RWPE1 (cell line): ENCODE measurements at regions not wholly inside any gene's neighbourhood (a gene's known extent, or its start where the extent isn't known, plus 50 kb on each side); places are given as distances from the start of the nearest gene placed in this dataset.

Experiments used
- CTCF ChIA-PET: fragments of 350-600 bp; sonication (Branson Sonifier 250); formaldehyde crosslinking; extraction: SDS; loops from one replicate; lab custom pipeline; 2021; lab: Yijun Ruan, JAX
- POLR2A ChIA-PET: fragments of 400-600 bp; formaldehyde crosslinking; extraction: SDS; loops from one replicate; lab custom pipeline; 2020; ENCODE audit warnings: antibody characterized with exemption; ENCODE audit not compliant: low non-redundant PET; lab: Yijun Ruan, JAX
- DNase-seq: peaks from one replicate; pipeline ENCODE4 v3.0.0; 2012; ENCODE audit warnings: low spot score
- H3K27ac ChIP-seq: fragments of 450-650 bp; 2 replicates; pipeline ENCODE4 v1.5.1; 2017
- CTCF ChIP-seq: fragments of 450-650 bp; conservative IDR thresholded peaks from 2 replicates; pipeline ENCODE4 v1.5.1; 2017; ENCODE audit warnings: low read depth, mild to moderate bottlenecking

- CTCF ChIA-PET: no interaction called here
- no peak for DNase-seq
- POLR2A ChIA-PET: no interaction called here
- TF ChIP-seq CTCF: no peak
- H3K27ac ChIP-seq: no peak overlapping the region
Observed at GRCh38 chr3:106116733-106117489, 248.1 kb upstream of the CBLB start.

- CTCF ChIA-PET: no interaction called here
- POLR2A ChIA-PET: no interaction called here
- no peak overlapping the region for H3K27ac ChIP-seq
- peak; percentile 33 for DNase-seq
- no peak for TF ChIP-seq CTCF
Observed at GRCh38 chr3:106117490-106117858, 248.7 kb upstream of the CBLB start.

GRCh38 chr3:106119614-106120082, 250.8 kb upstream of the CBLB start:
- no peak for TF ChIP-seq CTCF
- ChIA-PET POLR2A (no interaction called here), CTCF (no interaction called here)
- no peak overlapping the region for H3K27ac ChIP-seq
- no peak for DNase-seq

GRCh38 chr3:106120356-106120755, 251.5 kb upstream of the CBLB start:
- no peak overlapping the region for H3K27ac ChIP-seq
- DNase-seq: no peak
- CTCF ChIA-PET: no interaction called here
- no peak for TF ChIP-seq CTCF
- POLR2A ChIA-PET: no interaction called here

- DNase-seq: no peak
Observed at GRCh38 chr3:106121491-106122289, 252.9 kb upstream of the CBLB start.

More at GRCh38 chr3:106121491-106122289, 252.9 kb upstream of the CBLB start:
- H3K27ac ChIP-seq: no peak overlapping the region
- ChIA-PET CTCF (no interaction called here), POLR2A (no interaction called here)
- TF ChIP-seq CTCF: no peak
